ENCODE measurements at regions not wholly inside any gene's neighbourhood (a gene's known extent, or its start where the extent isn't known, plus 50 kb on each side); places are given as distances from the start of the nearest gene placed in this dataset.

GRCh38 chr1:82538876-82539275 lies 738.1 kb downstream of the ADGRL2 start (continued):
- TF ChIP-seq, protein P1, sequence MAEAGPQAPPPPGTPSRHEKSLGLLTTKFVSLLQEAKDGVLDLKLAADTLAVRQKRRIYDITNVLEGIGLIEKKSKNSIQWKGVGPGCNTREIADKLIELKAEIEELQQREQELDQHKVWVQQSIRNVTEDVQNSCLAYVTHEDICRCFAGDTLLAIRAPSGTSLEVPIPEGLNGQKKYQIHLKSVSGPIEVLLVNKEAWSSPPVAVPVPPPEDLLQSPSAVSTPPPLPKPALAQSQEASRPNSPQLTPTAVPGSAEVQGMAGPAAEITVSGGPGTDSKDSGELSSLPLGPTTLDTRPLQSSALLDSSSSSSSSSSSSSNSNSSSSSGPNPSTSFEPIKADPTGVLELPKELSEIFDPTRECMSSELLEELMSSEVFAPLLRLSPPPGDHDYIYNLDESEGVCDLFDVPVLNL (CRISPR knock-in tag; IDR thresholded peaks at IDR 0.05; ENCODE audit: borderline replicate concordance, low read depth): no peak
- TF ChIP-seq, protein P2, sequence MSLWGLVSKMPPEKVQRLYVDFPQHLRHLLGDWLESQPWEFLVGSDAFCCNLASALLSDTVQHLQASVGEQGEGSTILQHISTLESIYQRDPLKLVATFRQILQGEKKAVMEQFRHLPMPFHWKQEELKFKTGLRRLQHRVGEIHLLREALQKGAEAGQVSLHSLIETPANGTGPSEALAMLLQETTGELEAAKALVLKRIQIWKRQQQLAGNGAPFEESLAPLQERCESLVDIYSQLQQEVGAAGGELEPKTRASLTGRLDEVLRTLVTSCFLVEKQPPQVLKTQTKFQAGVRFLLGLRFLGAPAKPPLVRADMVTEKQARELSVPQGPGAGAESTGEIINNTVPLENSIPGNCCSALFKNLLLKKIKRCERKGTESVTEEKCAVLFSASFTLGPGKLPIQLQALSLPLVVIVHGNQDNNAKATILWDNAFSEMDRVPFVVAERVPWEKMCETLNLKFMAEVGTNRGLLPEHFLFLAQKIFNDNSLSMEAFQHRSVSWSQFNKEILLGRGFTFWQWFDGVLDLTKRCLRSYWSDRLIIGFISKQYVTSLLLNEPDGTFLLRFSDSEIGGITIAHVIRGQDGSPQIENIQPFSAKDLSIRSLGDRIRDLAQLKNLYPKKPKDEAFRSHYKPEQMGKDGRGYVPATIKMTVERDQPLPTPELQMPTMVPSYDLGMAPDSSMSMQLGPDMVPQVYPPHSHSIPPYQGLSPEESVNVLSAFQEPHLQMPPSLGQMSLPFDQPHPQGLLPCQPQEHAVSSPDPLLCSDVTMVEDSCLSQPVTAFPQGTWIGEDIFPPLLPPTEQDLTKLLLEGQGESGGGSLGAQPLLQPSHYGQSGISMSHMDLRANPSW (CRISPR knock-in tag; conservative IDR thresholded peaks at IDR 0.05; ENCODE audit: low read depth): no peak

DNA sequence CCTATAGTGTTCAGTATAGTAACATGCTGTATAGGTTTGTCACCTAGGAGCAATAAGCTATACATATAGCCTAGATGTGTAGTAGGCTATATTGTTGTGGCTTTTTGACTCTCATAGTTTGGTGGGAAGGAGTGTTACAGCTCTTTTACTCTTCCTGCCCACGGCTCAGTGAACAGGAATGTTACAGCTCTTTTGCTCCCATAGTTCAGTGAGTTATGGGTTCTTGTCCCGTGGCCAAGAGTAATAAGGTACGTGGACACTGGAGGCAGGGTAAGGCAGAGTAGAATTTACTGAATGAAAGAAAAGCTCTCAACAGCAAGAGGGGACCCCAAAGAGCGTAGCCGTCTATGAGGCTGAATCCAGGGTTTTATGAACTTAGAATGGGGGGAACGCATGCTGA lies 734.3 kb downstream of the ADGRL2 start:
- H3K36me3 Mint-ChIP-seq: peaks cover 9% of the 10 kb centered on the region
- no peak overlapping the region for H3K4me3 Mint-ChIP-seq
- DNase-seq (ENCODE audit: low spot score) (no peak), ATAC-seq (no peak)
- H3K27ac Mint-ChIP-seq: no peak overlapping the region
- ChIA-PET CTCF (no interaction called here), POLR2A (no interaction called here)
- peaks cover 19% of the 10 kb centered on the region for H3K9me3 Mint-ChIP-seq
- H3K4me1 Mint-ChIP-seq: no peaks in the 10 kb centered on the region
- TF ChIP-seq IRF2 (CRISPR knock-in tag; IDR thresholded peaks at IDR 0.05; ENCODE audit: borderline replicate concordance, low read depth): no peak
- no peak for TF ChIP-seq HMGXB4 (CRISPR knock-in tag; IDR thresholded peaks at IDR 0.05)
- no peak for TF ChIP-seq ZNF138 (CRISPR knock-in tag; conservative IDR thresholded peaks at IDR 0.05)
- TF ChIP-seq KAT7 (CRISPR knock-in tag; IDR thresholded peaks at IDR 0.05; ENCODE audit: borderline replicate concordance): no peak
- TF ChIP-seq ZBTB43 (CRISPR knock-in tag; IDR thresholded peaks at IDR 0.05): no peak
- TF ChIP-seq AR (CRISPR knock-in tag; IDR thresholded peaks at IDR 0.05): no peak
- no peak for TF ChIP-seq GABPB1 (CRISPR knock-in tag; IDR thresholded peaks at IDR 0.05)
- no peaks in the 10 kb centered on the region for H3K27me3 Mint-ChIP-seq (ENCODE audit: low read depth)

DNA sequence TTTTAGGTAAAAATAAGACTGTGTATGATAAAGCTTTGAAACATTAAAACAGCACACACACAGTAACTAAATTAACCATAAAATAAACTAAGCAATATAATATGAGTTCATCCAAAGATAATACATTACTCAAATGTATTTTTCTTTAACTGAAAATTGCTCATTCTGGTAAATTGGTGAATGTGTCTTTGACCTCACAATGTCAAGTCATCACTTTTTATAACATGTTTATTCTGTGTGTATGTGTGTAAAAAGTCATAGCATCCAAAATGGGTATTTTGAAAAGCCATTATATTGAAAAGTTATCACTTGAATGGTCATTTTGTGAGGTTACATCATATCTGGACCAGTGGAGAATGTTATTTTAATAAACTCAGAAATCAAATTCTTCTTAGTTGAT lies 724.6 kb downstream of the ADGRL2 start:
- Mint-ChIP-seq H3K4me1 (no peaks in the 10 kb centered on the region), H3K27ac (no peak overlapping the region), H3K36me3 (0 out of 2 replicates have a peak, but pooled peaks cover 2% of the 10 kb centered on the region), H3K4me3 (no peak overlapping the region), H3K27me3 (ENCODE audit: low read depth) (no peaks in the 10 kb centered on the region), H3K9me3 (peaks cover 12% of the 10 kb centered on the region)
- DNase-seq (ENCODE audit: low spot score): no peak
- ChIA-PET POLR2A (no interaction called here), CTCF (no interaction called here)
- ATAC-seq: no peak
- TF ChIP-seq, protein P3, sequence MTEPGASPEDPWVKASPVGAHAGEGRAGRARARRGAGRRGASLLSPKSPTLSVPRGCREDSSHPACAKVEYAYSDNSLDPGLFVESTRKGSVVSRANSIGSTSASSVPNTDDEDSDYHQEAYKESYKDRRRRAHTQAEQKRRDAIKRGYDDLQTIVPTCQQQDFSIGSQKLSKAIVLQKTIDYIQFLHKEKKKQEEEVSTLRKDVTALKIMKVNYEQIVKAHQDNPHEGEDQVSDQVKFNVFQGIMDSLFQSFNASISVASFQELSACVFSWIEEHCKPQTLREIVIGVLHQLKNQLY (CRISPR knock-in tag; IDR thresholded peaks at IDR 0.05): no peak
- TF ChIP-seq ATF1 (CRISPR knock-in tag; IDR thresholded peaks at IDR 0.05): no peak
- TF ChIP-seq ZNF263 (CRISPR knock-in tag; IDR thresholded peaks at IDR 0.05; ENCODE audit: low read depth): no peak
- no peak for TF ChIP-seq ZNF416 (CRISPR knock-in tag; IDR thresholded peaks at IDR 0.05)
- TF ChIP-seq EMX1 (CRISPR knock-in tag; IDR thresholded peaks at IDR 0.05): no peak
- TF ChIP-seq NFYB (CRISPR knock-in tag; conservative IDR thresholded peaks at IDR 0.05; ENCODE audit: low read depth): no peak
- TF ChIP-seq HMGA2 (CRISPR knock-in tag; IDR thresholded peaks at IDR 0.05): no peak
- TF ChIP-seq, protein P1 (CRISPR knock-in tag; IDR thresholded peaks at IDR 0.05; ENCODE audit: borderline replicate concordance, low read depth): no peak
- no peak for TF ChIP-seq CDX4 (CRISPR knock-in tag; IDR thresholded peaks at IDR 0.05; ENCODE audit: borderline replicate concordance)
- TF ChIP-seq CREB1 (CRISPR knock-in tag; IDR thresholded peaks at IDR 0.05): no peak
- TF ChIP-seq, protein P4, sequence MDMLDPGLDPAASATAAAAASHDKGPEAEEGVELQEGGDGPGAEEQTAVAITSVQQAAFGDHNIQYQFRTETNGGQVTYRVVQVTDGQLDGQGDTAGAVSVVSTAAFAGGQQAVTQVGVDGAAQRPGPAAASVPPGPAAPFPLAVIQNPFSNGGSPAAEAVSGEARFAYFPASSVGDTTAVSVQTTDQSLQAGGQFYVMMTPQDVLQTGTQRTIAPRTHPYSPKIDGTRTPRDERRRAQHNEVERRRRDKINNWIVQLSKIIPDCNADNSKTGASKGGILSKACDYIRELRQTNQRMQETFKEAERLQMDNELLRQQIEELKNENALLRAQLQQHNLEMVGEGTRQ (CRISPR knock-in tag; IDR thresholded peaks at IDR 0.05): no peak
